ENCODE measurements at regions not wholly inside any gene's neighbourhood (a gene's known extent, or its start where the extent isn't known, plus 50 kb on each side); places are given as distances from the start of the nearest gene placed in this dataset.

- no peak for DNase-seq
Measured at GRCh38 chr12:58270966-58271705, 329.8 kb downstream of the ATP23 start.

GRCh38 chr12:58272461-58272860, 331.1 kb downstream of the ATP23 start:
- DNase-seq, result no peak

- DNase-seq, result no peak
Measured at GRCh38 chr12:58277231-58277630, 335.9 kb downstream of the ATP23 start.

GRCh38 chr12:58283553-58283952, 342.2 kb downstream of the ATP23 start:
- DNase-seq, result no peak

GRCh38 chr12:58285551-58285950, 344.2 kb downstream of the ATP23 start:
- DNase-seq, result no peak

- DNase-seq, result no peak
Measured at GRCh38 chr12:58286353-58286752, 345.0 kb downstream of the ATP23 start.

- DNase-seq, result no peak
Measured at GRCh38 chr12:58288190-58288589, 346.8 kb downstream of the ATP23 start.

- no peak for DNase-seq
Measured at GRCh38 chr12:58291106-58291505, 349.7 kb downstream of the ATP23 start.

- DNase-seq, result no peak
Measured at GRCh38 chr12:58293308-58293982, 352.1 kb downstream of the ATP23 start.

GRCh38 chr12:58295268-58295667, 353.9 kb downstream of the ATP23 start:
- no peak for DNase-seq

- no peak for DNase-seq
Measured at GRCh38 chr12:58296863-58297262, 355.5 kb downstream of the ATP23 start.

GRCh38 chr12:58298803-58299202, 357.4 kb downstream of the ATP23 start:
- no peak for DNase-seq

GRCh38 chr12:58299371-58299770, 358.0 kb downstream of the ATP23 start:
- no peak for DNase-seq

- DNase-seq, result no peak
Measured at GRCh38 chr12:58301038-58301729, 359.8 kb downstream of the ATP23 start.

- no peak for DNase-seq
Measured at GRCh38 chr12:58301730-58302122, 360.4 kb downstream of the ATP23 start.

GRCh38 chr12:58302487-58303011, 361.2 kb downstream of the ATP23 start:
- DNase-seq, result peak; percentile 46

GRCh38 chr12:58306266-58307000, 365.1 kb downstream of the ATP23 start:
- no peak for DNase-seq

- no peak for DNase-seq
Measured at GRCh38 chr12:58309806-58310205, 368.4 kb downstream of the ATP23 start.

GRCh38 chr12:58310368-58310767, 369.0 kb downstream of the ATP23 start:
- DNase-seq, result no peak

- DNase-seq, result no peak
Measured at GRCh38 chr12:58310809-58311622, 369.6 kb downstream of the ATP23 start.

GRCh38 chr12:58313091-58313855, 371.9 kb downstream of the ATP23 start:
- no peak for DNase-seq

Measured in NCI-H345 (cell line).